Mammary epithelial cell (primary cell): ENCODE measurements at regions not wholly inside any gene's neighbourhood (a gene's known extent, or its start where the extent isn't known, plus 50 kb on each side); places are given as distances from the start of the nearest gene placed in this dataset.
"Not testable (repeated sequence)": the region's sequence is repeated elsewhere in the genome, so short reads cannot be mapped to it uniquely, and the experiment has no call there.

Source experiments
- EZH2 ChIP-seq: IDR thresholded peaks from 2 replicates; pipeline ENCODE4 v1.6.1; 2012; ENCODE audit warnings: low read length, inconsistent platforms, borderline replicate concordance
- TF ChIP-seq, protein P1 (sequence below), 2 donors: IDR thresholded peaks in 1 of 2; conservative IDR thresholded peaks in 1 of 2; 2 replicates each; pipeline ENCODE4 v1.5.1; 2011 to 2012; ENCODE audit warnings: inconsistent platforms in 2 of 2, low read length in 2 of 2, mild to moderate bottlenecking in 2 of 2, control low read depth in 1 of 2, low read depth in 1 of 2; ENCODE audit not compliant: insufficient read depth in 1 of 2; ENCODE audit errors: extremely low read depth in 1 of 2

DNA sequence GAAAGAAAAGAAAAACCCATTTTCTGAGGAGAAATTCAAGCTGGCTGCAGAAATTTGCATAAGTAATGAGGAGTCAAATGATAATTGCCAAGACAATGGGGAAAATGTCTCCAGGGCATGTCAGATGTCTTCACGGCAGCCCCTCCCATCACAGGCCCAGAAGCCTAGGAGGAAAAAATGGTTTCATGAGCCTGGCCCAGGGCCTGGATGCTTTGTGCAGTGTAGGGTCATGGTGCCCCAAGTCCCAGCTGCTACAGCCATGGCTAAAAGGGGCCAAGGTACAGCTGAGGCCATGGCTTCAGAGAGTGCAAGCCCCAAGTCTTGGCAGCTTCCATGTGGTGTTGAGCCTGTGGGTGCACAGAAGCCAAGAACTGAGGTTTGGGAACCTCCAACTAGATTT is 283.9 kb upstream of the PREP start:
- TF ChIP-seq, protein P1, sequence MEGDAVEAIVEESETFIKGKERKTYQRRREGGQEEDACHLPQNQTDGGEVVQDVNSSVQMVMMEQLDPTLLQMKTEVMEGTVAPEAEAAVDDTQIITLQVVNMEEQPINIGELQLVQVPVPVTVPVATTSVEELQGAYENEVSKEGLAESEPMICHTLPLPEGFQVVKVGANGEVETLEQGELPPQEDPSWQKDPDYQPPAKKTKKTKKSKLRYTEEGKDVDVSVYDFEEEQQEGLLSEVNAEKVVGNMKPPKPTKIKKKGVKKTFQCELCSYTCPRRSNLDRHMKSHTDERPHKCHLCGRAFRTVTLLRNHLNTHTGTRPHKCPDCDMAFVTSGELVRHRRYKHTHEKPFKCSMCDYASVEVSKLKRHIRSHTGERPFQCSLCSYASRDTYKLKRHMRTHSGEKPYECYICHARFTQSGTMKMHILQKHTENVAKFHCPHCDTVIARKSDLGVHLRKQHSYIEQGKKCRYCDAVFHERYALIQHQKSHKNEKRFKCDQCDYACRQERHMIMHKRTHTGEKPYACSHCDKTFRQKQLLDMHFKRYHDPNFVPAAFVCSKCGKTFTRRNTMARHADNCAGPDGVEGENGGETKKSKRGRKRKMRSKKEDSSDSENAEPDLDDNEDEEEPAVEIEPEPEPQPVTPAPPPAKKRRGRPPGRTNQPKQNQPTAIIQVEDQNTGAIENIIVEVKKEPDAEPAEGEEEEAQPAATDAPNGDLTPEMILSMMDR (conservative IDR thresholded peaks at IDR 0.05 in 1 of 2, IDR thresholded peaks at IDR 0.05 in 1 of 2; ENCODE audit: extremely low read depth in 1 of 2, insufficient read depth in 1 of 2, low read depth in 1 of 2, low read length in 2 of 2), result not testable (repeated sequence)
- TF ChIP-seq EZH2, result not testable (repeated sequence)
